Gastroesophageal sphincter (tissue), 4 donors: ENCODE measurements at regions not wholly inside any gene's neighbourhood (a gene's known extent, or its start where the extent isn't known, plus 50 kb on each side); places are given as distances from the start of the nearest gene placed in this dataset.

ENCODE experiments used
- ATAC-seq: fragments of 150-250 bp; one replicate; pipeline ENCODE4 v1.9.1; 2016; ENCODE audit warnings: mild to moderate bottlenecking, moderate library complexity
- H3K27ac ChIP-seq, 4 donors: fragments of 200-600 bp; sonication (generic) in 3 of 4; 1 replicate in 3 of 4; 2 replicates in 1 of 4; pipeline ENCODE4 v1.5.1; 2016 to 2019
- H3K27me3 ChIP-seq: fragments of 200-600 bp; sonication (generic); one replicate; pipeline ENCODE4 v1.5.1; 2019
- H3K36me3 ChIP-seq, 2 donors: fragments of 200-600 bp; sonication (generic); one replicate each; pipeline ENCODE4 v1.5.1; 2019; ENCODE audit warnings: control low read depth in 1 of 2
- H3K4me1 ChIP-seq, 3 donors: fragments of 200-600 bp; sonication (generic); 1 replicate in 2 of 3; 2 replicates in 1 of 3; pipeline ENCODE4 v1.5.1; 2016 to 2019; ENCODE audit warnings: control low read depth in 2 of 3
- H3K4me3 ChIP-seq, 2 donors: fragments of 200-600 bp; sonication (generic); one replicate each; pipeline ENCODE4 v1.5.1; 2019; ENCODE audit warnings: mild to moderate bottlenecking in 1 of 2, moderate library complexity in 1 of 2
- H3K9me3 ChIP-seq, 3 donors: fragments of 200-600 bp; sonication (generic); one replicate each; pipeline ENCODE4 v1.5.1; 2017 to 2019; ENCODE audit warnings: control low read depth in 2 of 3
- CTCF ChIP-seq, 4 experiments: fragments of 200-600 bp in 2 of 4; fragments of 450-650 bp in 2 of 4; sonication (generic) in 1 of 4; IDR thresholded peaks; one replicate each; pipeline ENCODE4 v1.5.1; 2017 to 2019; ENCODE audit warnings: antibody characterized with exemption in 4 of 4, mild to moderate bottlenecking in 2 of 4, moderate library complexity in 2 of 4
- EP300 ChIP-seq: sonication (generic); formaldehyde crosslinking; IDR thresholded peaks from one replicate; pipeline ENCODE4 v1.6.1; 2017; ENCODE audit warnings: antibody characterized with exemption, mild to moderate bottlenecking
- POLR2A ChIP-seq, 2 donors: fragments of 450-650 bp; IDR thresholded peaks; one replicate each; pipeline ENCODE4 v1.6.1; 2017; ENCODE audit warnings: antibody characterized with exemption in 2 of 2, mild to moderate bottlenecking in 2 of 2, moderate library complexity in 1 of 2
- POLR2AphosphoS5 ChIP-seq: sonication (generic); formaldehyde crosslinking; IDR thresholded peaks from one replicate; pipeline ENCODE4 v1.6.1; 2017; ENCODE audit warnings: antibody characterized with exemption
- WGBS, 2 donors: methylation state at CpG; one replicate each; pipeline ENCODE4 v1.1.5; 2018; ENCODE audit warnings: low coverage in 1 of 2; 5-methylcytosine and 5-hydroxymethylcytosine counted together

DNA sequence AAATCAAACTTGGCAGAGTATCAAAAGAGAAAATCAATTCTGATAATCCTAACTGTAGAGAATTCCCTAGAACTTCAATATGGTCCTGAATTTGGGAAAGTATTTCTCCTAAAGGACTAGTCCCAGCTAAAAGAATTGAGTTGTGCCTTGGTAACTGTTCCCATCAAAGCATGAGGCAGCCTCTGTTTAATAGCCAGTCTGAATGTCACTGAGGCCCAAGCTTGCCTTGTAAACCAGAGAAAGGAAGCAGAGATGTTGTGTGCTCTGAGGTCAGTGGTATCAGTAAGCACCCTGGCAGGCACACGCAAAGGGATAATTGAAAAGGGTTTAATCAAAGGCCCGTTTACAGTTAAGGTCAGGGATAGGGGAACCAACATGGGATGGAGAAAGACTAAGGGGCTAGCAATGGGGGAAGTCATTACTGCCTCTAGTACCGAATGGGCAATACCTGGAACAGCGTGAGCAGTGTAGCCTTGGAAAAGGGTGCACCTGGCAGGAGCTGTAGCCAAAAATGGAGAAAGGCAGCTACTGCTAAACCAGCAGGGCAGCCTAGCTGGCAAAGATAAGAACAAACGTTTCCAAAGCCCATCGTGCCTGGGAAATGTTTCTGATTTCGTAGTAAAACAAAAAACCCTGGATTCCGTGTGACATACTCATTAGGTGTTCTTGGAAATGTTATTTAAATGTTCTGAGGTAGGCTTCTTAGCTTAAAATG lies 635.5 kb downstream of the PLPP3 start:
- no peaks in the 10 kb centered on the region for H3K36me3 ChIP-seq
- WGBS, 2 donors: 36 to 66% methylated on average over 6 to 8 of the region's 8 CpGs
- no peak for ATAC-seq
- TF ChIP-seq POLR2A (IDR thresholded peaks at IDR 0.05): no peak
- TF ChIP-seq POLR2AphosphoS5: peak; percentile 17
- no peak for TF ChIP-seq EP300
- TF ChIP-seq CTCF (IDR thresholded peaks at IDR 0.05): no peak
- H3K27ac ChIP-seq: no peak overlapping the region
- peaks cover 0 to 2% (median under 1%) of the 10 kb centered on the region in 3 donors for H3K4me1 ChIP-seq
- no peak overlapping the region for H3K4me3 ChIP-seq
- H3K9me3 ChIP-seq: no peaks in the 10 kb centered on the region
- no peaks in the 10 kb centered on the region for H3K27me3 ChIP-seq

- Histone ChIP-seq H3K4me1 (peaks cover 0 to 11% (median 9%) of the 10 kb centered on the region in 3 donors), H3K36me3 (no peaks in the 10 kb centered on the region), H3K27ac (no peak overlapping the region), H3K4me3 (no peak overlapping the region), H3K27me3 (no peaks in the 10 kb centered on the region), H3K9me3 (no peaks in the 10 kb centered on the region)
- no peak for ATAC-seq
- TF ChIP-seq CTCF (IDR thresholded peaks at IDR 0.05) (no peak), EP300 (no peak), POLR2A (IDR thresholded peaks at IDR 0.05) (no peak), POLR2AphosphoS5 (no peak)
- 100% methylated on average over 1 of the region's 2 CpGs; no CpG with 5 or more reads in 1 of the 2 donors for WGBS, 2 donors
Observed at GRCh38 chr1:55943012-55943411, 636.4 kb downstream of the PLPP3 start.

- WGBS, 2 donors: 68 to 90% methylated on average over 1 of the region's 1 CpG
- Histone ChIP-seq H3K27ac (no peak overlapping the region), H3K9me3 (no peaks in the 10 kb centered on the region), H3K4me1 (peaks cover 0 to 14% (median 10%) of the 10 kb centered on the region in 3 donors), H3K4me3 (no peak overlapping the region), H3K36me3 (no peaks in the 10 kb centered on the region), H3K27me3 (no peaks in the 10 kb centered on the region)
- no peak for TF ChIP-seq EP300
- TF ChIP-seq POLR2A (IDR thresholded peaks at IDR 0.05): no peak
- no peak for TF ChIP-seq CTCF (IDR thresholded peaks at IDR 0.05)
- no peak for TF ChIP-seq POLR2AphosphoS5
- ATAC-seq: no peak
Observed at GRCh38 chr1:55939866-55940265, 639.5 kb downstream of the PLPP3 start.

GRCh38 chr1:55938861-55939260 lies 640.5 kb downstream of the PLPP3 start:
- H3K4me3 ChIP-seq: no peak overlapping the region
- peaks cover 0 to 14% (median 10%) of the 10 kb centered on the region in 3 donors for H3K4me1 ChIP-seq
- H3K27me3 ChIP-seq: no peaks in the 10 kb centered on the region
- no peaks in the 10 kb centered on the region for H3K9me3 ChIP-seq
- no peak for ATAC-seq
- no peaks in the 10 kb centered on the region for H3K36me3 ChIP-seq
- H3K27ac ChIP-seq: peak overlapping the region in 1 of 4 donors; percentile 45
- WGBS, 2 donors: 100% methylated on average over 3 of the region's 6 CpGs; no CpG with 5 or more reads in 1 of the 2 donors
- no peak for TF ChIP-seq CTCF (IDR thresholded peaks at IDR 0.05)
- no peak for TF ChIP-seq POLR2AphosphoS5
- TF ChIP-seq POLR2A (IDR thresholded peaks at IDR 0.05): no peak
- no peak for TF ChIP-seq EP300

DNA sequence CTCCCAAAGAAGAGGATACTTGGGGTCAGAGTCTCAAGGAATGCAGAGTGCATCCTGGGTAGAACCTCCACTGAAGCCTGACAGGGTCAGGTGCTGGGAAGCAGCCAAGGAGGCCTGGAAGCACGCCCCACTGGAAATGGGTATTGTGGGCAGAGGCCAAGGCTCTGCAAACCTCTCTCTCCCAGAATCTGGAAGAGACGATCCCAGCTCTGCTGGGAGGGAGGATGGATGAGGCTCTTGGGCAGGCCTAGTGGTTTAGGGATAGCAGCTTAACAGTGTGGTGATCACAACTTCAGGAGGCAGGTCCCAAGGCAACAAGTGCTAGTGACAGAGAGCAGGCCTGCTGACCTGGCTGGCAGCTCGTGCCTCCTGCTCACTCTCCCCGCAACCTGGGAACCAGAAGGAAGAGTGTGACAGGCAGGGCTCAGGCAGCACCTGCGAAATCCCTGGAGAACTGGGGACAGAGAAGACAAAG lies 641.0 kb downstream of the PLPP3 start:
- peaks cover 0 to 14% (median 10%) of the 10 kb centered on the region in 3 donors for H3K4me1 ChIP-seq
- H3K36me3 ChIP-seq: no peaks in the 10 kb centered on the region
- no peaks in the 10 kb centered on the region for H3K9me3 ChIP-seq
- ATAC-seq: peak; percentile 46
- WGBS, 2 donors: 60% methylated on average over 1 of the region's 5 CpGs; no CpG with 5 or more reads in 1 of the 2 donors
- TF ChIP-seq POLR2A (IDR thresholded peaks at IDR 0.05) (no peak), POLR2AphosphoS5 (no peak)
- peak overlapping the region in 1 of 4 donors; percentile 45 for H3K27ac ChIP-seq
- H3K4me3 ChIP-seq: no peak overlapping the region
- H3K27me3 ChIP-seq: no peaks in the 10 kb centered on the region
